Lung (tissue), 11 donors: ENCODE measurements at regions not wholly inside any gene's neighbourhood (a gene's known extent, or its start where the extent isn't known, plus 50 kb on each side); places are given as distances from the start of the nearest gene placed in this dataset.
"Not testable (repeated sequence)": the region's sequence is repeated elsewhere in the genome, so short reads cannot be mapped to it uniquely, and the experiment has no call there.

Experiments
- ATAC-seq: fragments of 200-7000 bp; cut with Tn5 transposase; one replicate; pipeline ENCODE4 v1.9.1; 2020; ENCODE audit warnings: moderate number of reproducible peaks; ENCODE audit not compliant: insufficient read depth, low FRiP score
- DNase-seq, 3 donors: peaks; one replicate each; pipeline ENCODE4 v3.0.0-alpha.2; 2013 to 2017
- H3K27ac ChIP-seq, 2 donors: one replicate each; pipeline ENCODE4 v1.5.1; 2013; ENCODE audit warnings: mild to moderate bottlenecking in 2 of 2, moderate library complexity in 2 of 2, control low read depth in 1 of 2, inconsistent platforms in 1 of 2, low read depth in 1 of 2, low read length in 1 of 2
- H3K27me3 ChIP-seq, 3 donors: one replicate each; pipeline ENCODE4 v1.5.1; 2013; ENCODE audit warnings: low read length in 2 of 3; ENCODE audit not compliant: control insufficient read depth in 3 of 3, insufficient read depth in 3 of 3
- H3K36me3 ChIP-seq, 4 donors: one replicate each; pipeline ENCODE4 v1.5.1; 2013; ENCODE audit warnings: low read length in 4 of 4, mild to moderate bottlenecking in 1 of 4, moderate library complexity in 1 of 4; ENCODE audit not compliant: control insufficient read depth in 4 of 4, insufficient read depth in 4 of 4
- H3K4me1 ChIP-seq, 5 donors: one replicate each; pipeline ENCODE4 v1.5.1; 2013; ENCODE audit warnings: low read length in 5 of 5, mild to moderate bottlenecking in 2 of 5, moderate library complexity in 1 of 5; ENCODE audit not compliant: control insufficient read depth in 5 of 5, insufficient read depth in 5 of 5
- H3K4me3 ChIP-seq: one replicate; pipeline ENCODE4 v1.5.1; 2013; ENCODE audit warnings: mild to moderate bottlenecking, control low read depth, moderate library complexity
- H3K9ac ChIP-seq, 2 donors: one replicate each; pipeline ENCODE4 v1.5.1; 2013; ENCODE audit warnings: low read length in 2 of 2, control low read depth in 1 of 2; ENCODE audit not compliant: insufficient read depth in 1 of 2
- H3K9me3 ChIP-seq, 4 donors: one replicate each; pipeline ENCODE4 v1.5.1; 2013; ENCODE audit warnings: low read length in 3 of 4, mild to moderate bottlenecking in 1 of 4, moderate library complexity in 1 of 4; ENCODE audit not compliant: control insufficient read depth in 4 of 4, insufficient read depth in 3 of 4
- CTCF ChIP-seq: IDR thresholded peaks from 2 replicates; pipeline ENCODE4 v1.5.1; 2012; ENCODE audit warnings: mild to moderate bottlenecking; ENCODE audit errors: control extremely low read depth, extremely low read depth
- WGBS, 2 donors: extraction: QIAGEN DNeasy Blood & Tissue Kit; methylation state at CpG; one replicate each; pipeline ENCODE4 v1.1.7; 2013; 5-methylcytosine and 5-hydroxymethylcytosine counted together
- donor health status: control.
- donor health status: control.
- donor health status: Bipolar disorder and iron deficiency.
- donor health status: healthy.
- donor health status: DM: yes; HTN: yes; CAD: no.

GRCh38 chr9:78422309-78422708, 125.4 kb downstream of the PSAT1 start:
- Histone ChIP-seq H3K4me3 (no peak overlapping the region), H3K9ac (no peak overlapping the region), H3K27ac (no peak overlapping the region), H3K27me3 (no peaks in the 10 kb centered on the region), H3K4me1 (no peaks in the 10 kb centered on the region), H3K9me3 (no peaks in the 10 kb centered on the region), H3K36me3 (no peaks in the 10 kb centered on the region)
- ATAC-seq = no peak
- WGBS, 2 donors = 82 to 87% methylated on average over 5 of the region's 5 CpGs
- no peak for DNase-seq
- TF ChIP-seq CTCF = no peak

- WGBS, 2 donors = 97 to 98% methylated on average over 3 of the region's 3 CpGs
- H3K9me3 ChIP-seq = peaks cover 0 to 2% (median 0%) of the 10 kb centered on the region in 4 donors
- H3K36me3 ChIP-seq = no peaks in the 10 kb centered on the region
- H3K4me1 ChIP-seq = no peaks in the 10 kb centered on the region
- no peak for TF ChIP-seq CTCF
- DNase-seq = no peak
- no peak overlapping the region for H3K4me3 ChIP-seq
- no peak for ATAC-seq
- H3K27ac ChIP-seq = no peak overlapping the region
- H3K9ac ChIP-seq = no peak overlapping the region
- H3K27me3 ChIP-seq = no peaks in the 10 kb centered on the region
These were observed 127.4 kb downstream of the PSAT1 start for GRCh38 chr9:78424299-78424698.

GRCh38 chr9:78428640-78429039, 131.7 kb downstream of the PSAT1 start:
- 65 to 81% methylated on average over 2 of the region's 2 CpGs for WGBS, 2 donors
- no peaks in the 10 kb centered on the region for H3K36me3 ChIP-seq
- H3K27me3 ChIP-seq = no peaks in the 10 kb centered on the region
- no peak overlapping the region for H3K9ac ChIP-seq
- H3K4me1 ChIP-seq = no peaks in the 10 kb centered on the region
- TF ChIP-seq CTCF = no peak
- ATAC-seq (no peak), DNase-seq (no peak)
- no peak overlapping the region for H3K4me3 ChIP-seq
- H3K27ac ChIP-seq = no peak overlapping the region
- peaks cover 0 to 2% (median 0%) of the 10 kb centered on the region in 4 donors for H3K9me3 ChIP-seq

GRCh38 chr9:78430387-78430786, 133.5 kb downstream of the PSAT1 start:
- H3K9me3 ChIP-seq = peaks cover 0 to 2% (median 0%) of the 10 kb centered on the region in 4 donors
- TF ChIP-seq CTCF = no peak
- no peak overlapping the region for H3K4me3 ChIP-seq
- 88 to 94% methylated on average over 3 of the region's 3 CpGs for WGBS, 2 donors
- no peak overlapping the region for H3K9ac ChIP-seq
- ATAC-seq (no peak), DNase-seq (no peak)
- no peaks in the 10 kb centered on the region for H3K36me3 ChIP-seq
- no peak overlapping the region for H3K27ac ChIP-seq
- no peaks in the 10 kb centered on the region for H3K27me3 ChIP-seq
- no peaks in the 10 kb centered on the region for H3K4me1 ChIP-seq

GRCh38 chr9:78431039-78431438, 134.1 kb downstream of the PSAT1 start:
- DNase-seq, H3K36me3 ChIP-seq, H3K27ac ChIP-seq, H3K4me3 ChIP-seq, H3K9me3 ChIP-seq, ATAC-seq, H3K4me1 ChIP-seq, H3K27me3 ChIP-seq, H3K9ac ChIP-seq: not testable (repeated sequence)
- WGBS, 2 donors = 88 to 91% methylated on average over 6 of the region's 6 CpGs
